OCI-LY7 (cell line): ENCODE measurements at regions not wholly inside any gene's neighbourhood (a gene's known extent, or its start where the extent isn't known, plus 50 kb on each side); places are given as distances from the start of the nearest gene placed in this dataset.

Source experiments
- BruUV-seq: library from RNA; stranded (reverse); fragments of 400-500 nt; replicated peaks from 2 replicates; lab custom pipeline; 2021; lab: Mats Ljungman, UMichigan
- CTCF ChIA-PET: fragments of 300-600 bp; sonication (Branson Sonifier 250); formaldehyde crosslinking; loops from one replicate; lab custom pipeline; 2022; ENCODE audit warnings: antibody characterized with exemption; ENCODE audit not compliant: unreplicated experiment; lab: Charles Lee
- POLR2A ChIA-PET: fragments of 300-600 bp; sonication (Branson Sonifier 250); formaldehyde crosslinking; loops from one replicate; lab custom pipeline; 2022; ENCODE audit warnings: antibody characterized with exemption; lab: Charles Lee
- DNase-seq: peaks from one replicate; pipeline ENCODE4 v3.0.0-alpha.2; 2015; ENCODE audit warnings: low spot score
- H2AFZ ChIP-seq: fragments of 200-600 bp; sonication (generic), shearing (Covaris generic); 2 replicates; pipeline ENCODE4 v1.6.1; 2014; ENCODE audit warnings: mild to moderate bottlenecking, antibody characterized with exemption, low read length, moderate library complexity
- H3K27ac ChIP-seq: fragments of 200-600 bp; sonication (generic); 2 replicates; pipeline ENCODE4 v1.5.1; 2014; ENCODE audit warnings: mixed run types, low read depth, mild to moderate bottlenecking, moderate library complexity, low read length, inconsistent platforms; ENCODE audit not compliant: poor library complexity, severe bottlenecking
- H3K36me3 ChIP-seq: fragments of 200-600 bp; sonication (generic); 2 replicates; pipeline ENCODE4 v1.6.1; 2014; ENCODE audit warnings: mild to moderate bottlenecking, antibody characterized with exemption, low read length, moderate library complexity, mixed read lengths; ENCODE audit not compliant: insufficient read depth
- H3K4me1 ChIP-seq: fragments of 200-600 bp; sonication (generic); 2 replicates; pipeline ENCODE4 v1.5.1; 2014; ENCODE audit warnings: mild to moderate bottlenecking, low read length; ENCODE audit not compliant: insufficient read depth, poor library complexity, severe bottlenecking
- H3K4me2 ChIP-seq: fragments of 200-600 bp; sonication (generic); 2 replicates; pipeline ENCODE4 v1.6.1; 2014; ENCODE audit warnings: mild to moderate bottlenecking, low read length
- H3K4me3 ChIP-seq: fragments of 200-600 bp; sonication (generic); 2 replicates; pipeline ENCODE4 v1.5.1; 2014; ENCODE audit warnings: mild to moderate bottlenecking, low read depth, low read length; ENCODE audit not compliant: poor library complexity, severe bottlenecking
- H3K79me2 ChIP-seq: fragments of 200-600 bp; sonication (generic); 2 replicates; pipeline ENCODE4 v1.6.1; 2016; ENCODE audit warnings: low read depth, mild to moderate bottlenecking, low read length, moderate library complexity, mixed read lengths; ENCODE audit not compliant: insufficient read depth
- H3K9me2 ChIP-seq: fragments of 200-600 bp; sonication (generic); 2 replicates; pipeline ENCODE4 v1.6.1; 2016; ENCODE audit warnings: mild to moderate bottlenecking, low read length, mixed read lengths; ENCODE audit not compliant: insufficient read depth
- H3K9me3 ChIP-seq: fragments of 200-600 bp; sonication (generic); 2 replicates; pipeline ENCODE4 v1.6.1; 2014; ENCODE audit warnings: mild to moderate bottlenecking, mixed run types, low read length, mixed read lengths
- H4K20me1 ChIP-seq: fragments of 200-600 bp; sonication (generic); 2 replicates; pipeline ENCODE4 v1.6.1; 2014; ENCODE audit warnings: mild to moderate bottlenecking, antibody characterized with exemption, low read length, moderate library complexity, mixed read lengths; ENCODE audit not compliant: insufficient read depth
- EZH2phosphoT487 ChIP-seq: fragments of 200-600 bp; sonication (generic); IDR thresholded peaks from 2 replicates; pipeline ENCODE4 v1.6.1; 2018; ENCODE audit warnings: low read depth, borderline replicate concordance, mild to moderate bottlenecking, mixed run types, antibody characterized with exemption, low read length, moderate library complexity, mixed read lengths
- intact Hi-C: fragments of 100-400 bp; cut with micrococcal nuclease; formaldehyde crosslinking; loops from one replicate; pipeline ENCODE4 v1.10.0; 2022; ENCODE audit not compliant: unreplicated experiment
- TF ChIP-seq, protein P1 (sequence below): fragments of 200-600 bp; sonication (generic); conservative IDR thresholded peaks from 2 replicates; pipeline ENCODE4 v1.5.1; 2014; ENCODE audit warnings: mild to moderate bottlenecking, antibody characterized with exemption, low read length, moderate library complexity, mixed read lengths

DNA sequence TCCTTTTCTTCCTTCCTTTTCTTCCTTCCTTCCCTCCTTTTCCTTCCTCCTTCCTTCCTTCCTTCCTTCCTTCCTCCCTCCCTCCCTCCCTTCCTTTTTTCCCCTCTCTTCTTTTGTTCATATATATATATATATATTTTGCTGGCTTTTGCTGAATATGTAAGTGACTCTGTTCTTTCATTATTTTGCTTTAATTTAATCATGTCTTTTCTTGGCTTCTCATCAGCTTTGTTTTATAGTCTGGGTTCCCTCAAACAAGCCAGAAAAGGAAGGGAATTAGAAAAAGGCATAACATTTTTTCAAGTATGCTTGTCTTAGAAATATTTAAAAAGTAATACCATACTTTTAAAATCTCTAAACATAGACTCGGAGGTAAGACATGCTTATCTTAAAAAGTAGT lies 219.9 kb upstream of the ATXN7L3B start:
- Histone ChIP-seq H3K27ac (no peak overlapping the region), H3K79me2 (no peaks in the 10 kb centered on the region), H2AFZ (no peak overlapping the region), H3K36me3 (no peaks in the 10 kb centered on the region), H3K9me3 (no peaks in the 10 kb centered on the region), H3K4me3 (no peak overlapping the region), H3K4me2 (no peak overlapping the region), H4K20me1 (no peaks in the 10 kb centered on the region), H3K9me2 (no peaks in the 10 kb centered on the region; the same call in 1 of the 2 replicates), H3K4me1 (no peaks in the 10 kb centered on the region)
- BruUV-seq: no TSS peak
- ChIA-PET CTCF (no interaction called here), POLR2A (interaction anchor here (0.9 to 1.6 kb wide), 2 partner anchors 19 to 24 kb away, joined by 3 to 4 read pairs; no protein-coding TSS in a partner anchor)
- no peak for DNase-seq
- intact Hi-C loops: no loop called here
- TF ChIP-seq EZH2phosphoT487: no peak
- TF ChIP-seq, protein P1, sequence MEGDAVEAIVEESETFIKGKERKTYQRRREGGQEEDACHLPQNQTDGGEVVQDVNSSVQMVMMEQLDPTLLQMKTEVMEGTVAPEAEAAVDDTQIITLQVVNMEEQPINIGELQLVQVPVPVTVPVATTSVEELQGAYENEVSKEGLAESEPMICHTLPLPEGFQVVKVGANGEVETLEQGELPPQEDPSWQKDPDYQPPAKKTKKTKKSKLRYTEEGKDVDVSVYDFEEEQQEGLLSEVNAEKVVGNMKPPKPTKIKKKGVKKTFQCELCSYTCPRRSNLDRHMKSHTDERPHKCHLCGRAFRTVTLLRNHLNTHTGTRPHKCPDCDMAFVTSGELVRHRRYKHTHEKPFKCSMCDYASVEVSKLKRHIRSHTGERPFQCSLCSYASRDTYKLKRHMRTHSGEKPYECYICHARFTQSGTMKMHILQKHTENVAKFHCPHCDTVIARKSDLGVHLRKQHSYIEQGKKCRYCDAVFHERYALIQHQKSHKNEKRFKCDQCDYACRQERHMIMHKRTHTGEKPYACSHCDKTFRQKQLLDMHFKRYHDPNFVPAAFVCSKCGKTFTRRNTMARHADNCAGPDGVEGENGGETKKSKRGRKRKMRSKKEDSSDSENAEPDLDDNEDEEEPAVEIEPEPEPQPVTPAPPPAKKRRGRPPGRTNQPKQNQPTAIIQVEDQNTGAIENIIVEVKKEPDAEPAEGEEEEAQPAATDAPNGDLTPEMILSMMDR: no peak

DNA sequence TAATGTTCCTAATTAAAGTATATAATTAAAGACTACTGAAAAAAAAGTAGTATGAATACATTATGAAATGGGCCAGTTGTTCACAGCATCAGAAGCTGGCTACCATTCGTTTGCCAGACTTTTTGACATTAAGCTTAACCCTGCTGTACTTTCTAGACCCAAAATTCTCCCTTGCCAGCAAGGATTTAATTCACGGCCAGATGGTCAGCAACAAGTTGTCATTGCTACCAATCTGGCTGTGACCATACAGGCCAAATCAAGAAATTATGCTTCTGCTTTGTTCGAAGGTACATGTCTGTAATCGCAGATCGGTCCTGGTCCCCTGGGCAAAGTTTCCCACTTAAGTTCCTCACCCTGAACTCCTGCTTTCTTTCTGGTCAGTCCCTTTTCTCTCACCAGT lies 217.7 kb upstream of the ATXN7L3B start:
- Histone ChIP-seq H3K9me2 (no peaks in the 10 kb centered on the region; the same call in 1 of the 2 replicates), H3K4me2 (no peak overlapping the region), H2AFZ (no peak overlapping the region), H3K4me3 (no peak overlapping the region), H3K79me2 (no peaks in the 10 kb centered on the region), H3K27ac (no peak overlapping the region), H3K4me1 (no peaks in the 10 kb centered on the region), H3K9me3 (no peaks in the 10 kb centered on the region), H4K20me1 (no peaks in the 10 kb centered on the region), H3K36me3 (no peaks in the 10 kb centered on the region)
- intact Hi-C loops: no loop called here
- ChIA-PET POLR2A (interaction anchor here (1.0 kb wide), 1 partner anchor 10 kb away, joined by 3 read pairs; no protein-coding TSS in a partner anchor), CTCF (no interaction called here)
- TF ChIP-seq EZH2phosphoT487: no peak
- TF ChIP-seq, protein P1: no peak
- BruUV-seq: no TSS peak
- no peak for DNase-seq

DNA sequence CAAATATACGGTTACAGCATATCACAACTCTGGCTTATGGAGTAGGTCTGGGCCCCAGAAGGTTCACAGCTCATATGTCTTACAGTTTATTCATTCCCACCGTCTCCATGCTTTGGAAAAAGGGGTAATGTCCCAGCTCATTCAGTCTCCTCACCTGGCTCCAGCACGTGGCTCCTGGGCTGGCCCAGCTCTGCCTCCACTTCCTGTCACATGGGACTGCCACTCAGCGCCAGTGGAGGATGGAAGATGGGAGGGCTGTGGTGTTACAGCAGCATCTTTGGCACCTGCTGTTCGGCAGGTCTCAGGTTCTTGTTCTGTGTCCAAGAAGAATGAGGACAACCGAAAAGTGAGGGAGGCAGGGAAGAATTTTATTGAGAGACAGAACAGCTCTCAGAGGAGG lies 216.3 kb upstream of the ATXN7L3B start:
- no peak overlapping the region for H2AFZ ChIP-seq
- TF ChIP-seq EZH2phosphoT487: no peak
- POLR2A ChIA-PET: interaction anchor here (0.8 to 1.4 kb wide), 4 partner anchors 11 to 133 kb away, joined by 3 to 5 read pairs (median 4); no protein-coding TSS in a partner anchor
- no peak for DNase-seq
- no peak overlapping the region for H3K4me2 ChIP-seq
- CTCF ChIA-PET: no interaction called here
- H3K9me2 ChIP-seq: no peaks in the 10 kb centered on the region; the same call in 1 of the 2 replicates
- BruUV-seq: no TSS peak
- H3K27ac ChIP-seq: no peak overlapping the region
- no peaks in the 10 kb centered on the region for H3K79me2 ChIP-seq
- no peaks in the 10 kb centered on the region for H3K36me3 ChIP-seq
- H3K4me3 ChIP-seq: no peak overlapping the region
- H3K4me1 ChIP-seq: no peaks in the 10 kb centered on the region
- H4K20me1 ChIP-seq: no peaks in the 10 kb centered on the region
- no peaks in the 10 kb centered on the region for H3K9me3 ChIP-seq
- intact Hi-C loops: no loop called here
